ENCODE measurements at regions not wholly inside any gene's neighbourhood (a gene's known extent, or its start where the extent isn't known, plus 50 kb on each side); places are given as distances from the start of the nearest gene placed in this dataset.
A peak's percentile ranks its signal among the peaks of the same experiment; 100 is the strongest.
"Not testable (repeated sequence)": the region's sequence is repeated elsewhere in the genome, so short reads cannot be mapped to it uniquely, and the experiment has no call there.

GRCh38 chr18:27510036-27510633 is 325.0 kb upstream of the CHST9 start:
- not testable (repeated sequence) for H3K36me3 ChIP-seq (ENCODE audit: control insufficient read depth, insufficient read depth, low read length); H3K4me3 ChIP-seq (ENCODE audit: low read length); H3K4me1 ChIP-seq (ENCODE audit: control insufficient read depth, insufficient read depth, low read length); DNase-seq; H3K9me3 ChIP-seq (ENCODE audit: control insufficient read depth, low read depth, low read length); H3K27me3 ChIP-seq (ENCODE audit: control insufficient read depth, insufficient read depth, low read length); H3K27ac ChIP-seq (ENCODE audit: low read length)
- WGBS (ENCODE audit: insufficient coverage, low lambda C conversion rate): no CpG with 5 or more reads among the region's 21 CpGs

- DNase-seq: no peak
- no peak overlapping the region for H3K4me3 ChIP-seq (ENCODE audit: low read length)
- H3K27me3 ChIP-seq (ENCODE audit: control insufficient read depth, insufficient read depth, low read length): no peaks in the 10 kb centered on the region
- H3K4me1 ChIP-seq (ENCODE audit: control insufficient read depth, insufficient read depth, low read length): no peaks in the 10 kb centered on the region
- H3K36me3 ChIP-seq (ENCODE audit: control insufficient read depth, insufficient read depth, low read length): no peaks in the 10 kb centered on the region
- H3K27ac ChIP-seq (ENCODE audit: low read length): no peak overlapping the region
- peaks cover 13% of the 10 kb centered on the region for H3K9me3 ChIP-seq (ENCODE audit: control insufficient read depth, low read depth, low read length)
- WGBS (ENCODE audit: insufficient coverage, low lambda C conversion rate): no CpG with 5 or more reads among the region's 4 CpGs
These were observed 316.6 kb upstream of the CHST9 start for GRCh38 chr18:27501671-27502070.

- peaks cover 13% of the 10 kb centered on the region for H3K9me3 ChIP-seq (ENCODE audit: control insufficient read depth, low read depth, low read length)
These were observed 315.4 kb upstream of the CHST9 start for GRCh38 chr18:27500531-27500930.

DNA sequence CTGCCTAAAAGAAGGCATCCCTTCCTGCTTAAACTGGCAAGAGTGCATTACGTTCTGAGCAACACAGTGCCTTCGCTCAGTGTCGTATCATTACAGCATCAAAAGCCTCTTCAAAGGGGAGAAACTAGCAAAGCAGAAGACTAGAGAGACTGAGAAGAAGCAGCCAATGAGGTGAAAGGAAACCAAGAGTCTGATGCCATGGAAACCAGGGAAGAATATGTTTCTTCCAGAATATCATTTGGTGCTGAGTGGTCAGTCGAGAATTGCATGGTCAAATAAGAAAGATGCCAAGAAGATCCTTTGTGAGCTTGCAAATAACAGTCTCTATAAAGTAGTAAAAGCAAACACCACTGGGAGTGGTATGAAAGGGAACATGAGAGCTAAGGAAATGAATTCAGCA is 312.1 kb upstream of the CHST9 start:
- H3K27me3 ChIP-seq (ENCODE audit: control insufficient read depth, insufficient read depth, low read length): no peaks in the 10 kb centered on the region
- H3K9me3 ChIP-seq (ENCODE audit: control insufficient read depth, low read depth, low read length): no peaks in the 10 kb centered on the region
- no peak overlapping the region for H3K27ac ChIP-seq (ENCODE audit: low read length)
- H3K4me3 ChIP-seq (ENCODE audit: low read length): no peak overlapping the region
- no peaks in the 10 kb centered on the region for H3K4me1 ChIP-seq (ENCODE audit: control insufficient read depth, insufficient read depth, low read length)
- WGBS (ENCODE audit: insufficient coverage, low lambda C conversion rate): 100% methylated on average over 1 of the region's 4 CpGs
- no peak for DNase-seq
- no peaks in the 10 kb centered on the region for H3K36me3 ChIP-seq (ENCODE audit: control insufficient read depth, insufficient read depth, low read length)

More at GRCh38 chr18:27500531-27500930, 315.4 kb upstream of the CHST9 start:
- no peak overlapping the region for H3K4me3 ChIP-seq (ENCODE audit: low read length)
- H3K4me1 ChIP-seq (ENCODE audit: control insufficient read depth, insufficient read depth, low read length): no peaks in the 10 kb centered on the region
- DNase-seq: no peak
- WGBS (ENCODE audit: insufficient coverage, low lambda C conversion rate): no CpG with 5 or more reads among the region's 5 CpGs
- H3K27me3 ChIP-seq (ENCODE audit: control insufficient read depth, insufficient read depth, low read length): no peaks in the 10 kb centered on the region
- no peaks in the 10 kb centered on the region for H3K36me3 ChIP-seq (ENCODE audit: control insufficient read depth, insufficient read depth, low read length)
- no peak overlapping the region for H3K27ac ChIP-seq (ENCODE audit: low read length)

- no peaks in the 10 kb centered on the region for H3K36me3 ChIP-seq (ENCODE audit: control insufficient read depth, insufficient read depth, low read length)
- no peaks in the 10 kb centered on the region for H3K27me3 ChIP-seq (ENCODE audit: control insufficient read depth, insufficient read depth, low read length)
- no peak overlapping the region for H3K27ac ChIP-seq (ENCODE audit: low read length)
- no peaks in the 10 kb centered on the region for H3K4me1 ChIP-seq (ENCODE audit: control insufficient read depth, insufficient read depth, low read length)
- 92% methylated on average over 2 of the region's 4 CpGs for WGBS (ENCODE audit: insufficient coverage, low lambda C conversion rate)
- DNase-seq: no peak
- H3K9me3 ChIP-seq (ENCODE audit: control insufficient read depth, low read depth, low read length): no peaks in the 10 kb centered on the region
- no peak overlapping the region for H3K4me3 ChIP-seq (ENCODE audit: low read length)
These were observed 308.1 kb upstream of the CHST9 start for GRCh38 chr18:27493182-27493581.

DNA sequence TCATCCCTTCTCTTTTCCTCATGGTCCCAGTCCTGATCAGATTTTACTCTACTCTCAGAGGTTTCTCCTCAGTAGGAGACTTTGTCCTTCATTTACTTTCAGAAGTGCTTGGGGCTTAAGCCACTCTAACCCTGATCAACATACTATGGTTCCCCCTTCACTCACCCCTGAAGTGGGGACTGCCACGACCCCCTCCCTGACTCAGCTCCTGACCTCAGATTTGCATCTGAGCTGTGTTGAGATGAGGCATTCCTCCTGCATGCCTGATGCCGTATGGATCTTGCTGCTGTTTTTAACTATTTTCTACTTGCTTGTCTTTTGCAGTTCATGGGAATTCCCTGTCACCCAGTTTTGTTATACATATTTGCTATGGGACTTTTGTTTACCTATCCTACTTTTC is 306.7 kb upstream of the CHST9 start:
- no peak for DNase-seq
- 80% methylated on average over 1 of the region's 2 CpGs for WGBS (ENCODE audit: insufficient coverage, low lambda C conversion rate)
- Histone ChIP-seq H3K36me3 (ENCODE audit: control insufficient read depth, insufficient read depth, low read length) (no peaks in the 10 kb centered on the region), H3K4me3 (ENCODE audit: low read length) (no peak overlapping the region), H3K27ac (ENCODE audit: low read length) (no peak overlapping the region), H3K4me1 (ENCODE audit: control insufficient read depth, insufficient read depth, low read length) (peaks cover 6% of the 10 kb centered on the region), H3K9me3 (ENCODE audit: control insufficient read depth, low read depth, low read length) (no peaks in the 10 kb centered on the region), H3K27me3 (ENCODE audit: control insufficient read depth, insufficient read depth, low read length) (no peaks in the 10 kb centered on the region)

DNA sequence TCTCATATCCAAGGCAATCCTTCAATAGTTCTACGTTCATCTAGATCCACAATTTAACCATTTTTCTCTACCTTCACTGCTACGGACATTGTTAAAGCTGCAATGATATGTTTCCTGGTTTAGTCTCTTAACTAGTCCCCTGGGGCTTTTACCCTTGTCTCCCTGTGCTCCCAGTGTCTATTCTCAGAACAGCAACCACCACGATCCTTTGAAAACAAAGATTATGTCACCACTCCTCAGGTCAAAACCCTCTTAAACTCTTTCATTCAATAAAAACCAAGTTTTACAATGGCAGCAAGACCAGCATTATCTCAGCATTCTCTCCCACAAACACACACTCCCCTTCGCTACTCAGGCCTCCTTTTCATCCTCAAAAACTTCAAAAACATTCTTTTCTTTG is 298.2 kb upstream of the CHST9 start:
- peaks cover 12% of the 10 kb centered on the region for H3K4me1 ChIP-seq (ENCODE audit: control insufficient read depth, insufficient read depth, low read length)
- 83% methylated on average over 1 of the region's 4 CpGs for WGBS (ENCODE audit: insufficient coverage, low lambda C conversion rate)
- no peaks in the 10 kb centered on the region for H3K36me3 ChIP-seq (ENCODE audit: control insufficient read depth, insufficient read depth, low read length)
- H3K4me3 ChIP-seq (ENCODE audit: low read length): no peak overlapping the region
- H3K27me3 ChIP-seq (ENCODE audit: control insufficient read depth, insufficient read depth, low read length): no peaks in the 10 kb centered on the region
- no peak for DNase-seq
- H3K27ac ChIP-seq (ENCODE audit: low read length): no peak overlapping the region
- H3K9me3 ChIP-seq (ENCODE audit: control insufficient read depth, low read depth, low read length): no peaks in the 10 kb centered on the region

GRCh38 chr18:27478459-27478858 is 293.4 kb upstream of the CHST9 start:
- Histone ChIP-seq H3K4me1 (ENCODE audit: control insufficient read depth, insufficient read depth, low read length) (no peaks in the 10 kb centered on the region), H3K27ac (ENCODE audit: low read length) (no peak overlapping the region), H3K4me3 (ENCODE audit: low read length) (no peak overlapping the region), H3K27me3 (ENCODE audit: control insufficient read depth, insufficient read depth, low read length) (no peaks in the 10 kb centered on the region), H3K9me3 (ENCODE audit: control insufficient read depth, low read depth, low read length) (no peaks in the 10 kb centered on the region), H3K36me3 (ENCODE audit: control insufficient read depth, insufficient read depth, low read length) (no peaks in the 10 kb centered on the region)
- no peak for DNase-seq
- WGBS (ENCODE audit: insufficient coverage, low lambda C conversion rate): 0% methylated on average over 1 of the region's 1 CpG

DNA sequence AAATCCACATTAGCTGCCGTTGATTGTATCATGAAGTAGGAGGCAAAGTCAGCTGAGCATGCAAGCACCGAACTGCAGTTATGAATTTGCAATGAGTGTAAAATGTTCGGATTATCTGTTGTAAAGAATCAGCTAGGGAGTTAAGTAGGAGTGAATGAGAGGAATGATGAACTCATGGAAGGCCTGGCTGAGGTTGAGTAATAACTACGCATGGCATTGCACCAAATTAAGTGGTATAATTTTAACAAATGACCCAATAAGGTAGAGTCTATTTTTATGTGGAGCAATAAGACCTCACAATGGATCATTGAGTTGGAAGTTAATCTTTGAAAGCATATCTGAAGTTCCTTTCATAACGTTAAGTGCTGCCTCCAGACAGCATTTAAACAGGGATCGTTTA is 288.2 kb upstream of the CHST9 start:
- Histone ChIP-seq H3K4me3 (ENCODE audit: low read length) (no peak overlapping the region), H3K36me3 (ENCODE audit: control insufficient read depth, insufficient read depth, low read length) (no peaks in the 10 kb centered on the region), H3K27ac (ENCODE audit: low read length) (peak overlapping the region; percentile 24), H3K4me1 (ENCODE audit: control insufficient read depth, insufficient read depth, low read length) (peaks cover 5% of the 10 kb centered on the region), H3K27me3 (ENCODE audit: control insufficient read depth, insufficient read depth, low read length) (no peaks in the 10 kb centered on the region), H3K9me3 (ENCODE audit: control insufficient read depth, low read depth, low read length) (no peaks in the 10 kb centered on the region)
- DNase-seq: peak; percentile 34 to 65
- 67% methylated on average over 1 of the region's 6 CpGs for WGBS (ENCODE audit: insufficient coverage, low lambda C conversion rate)

DNA sequence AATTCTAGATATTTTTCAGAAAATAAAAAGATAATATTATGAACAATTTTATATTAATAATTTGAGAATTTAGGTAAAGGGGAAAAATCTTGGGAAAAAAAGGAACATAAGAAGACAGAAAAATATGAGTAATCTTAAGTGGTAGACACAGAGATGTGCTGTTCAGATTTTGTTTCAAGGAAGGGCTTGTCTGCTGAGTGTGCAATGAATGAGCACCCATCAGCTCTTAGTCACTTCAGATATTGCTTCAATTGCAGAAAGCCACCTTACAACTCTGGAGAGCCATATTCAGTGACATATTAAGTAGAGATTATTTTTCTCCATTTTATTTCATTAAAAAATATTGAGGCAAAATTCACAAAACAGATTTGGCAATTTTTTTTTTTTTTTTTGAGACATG is 282.0 kb upstream of the CHST9 start:
- H3K27ac ChIP-seq (ENCODE audit: low read length): no peak overlapping the region
- no peaks in the 10 kb centered on the region for H3K4me1 ChIP-seq (ENCODE audit: control insufficient read depth, insufficient read depth, low read length)
- H3K4me3 ChIP-seq (ENCODE audit: low read length): no peak overlapping the region
- no peaks in the 10 kb centered on the region for H3K27me3 ChIP-seq (ENCODE audit: control insufficient read depth, insufficient read depth, low read length)
- H3K36me3 ChIP-seq (ENCODE audit: control insufficient read depth, insufficient read depth, low read length): no peaks in the 10 kb centered on the region
- no peaks in the 10 kb centered on the region for H3K9me3 ChIP-seq (ENCODE audit: control insufficient read depth, low read depth, low read length)
- DNase-seq: no peak

DNA sequence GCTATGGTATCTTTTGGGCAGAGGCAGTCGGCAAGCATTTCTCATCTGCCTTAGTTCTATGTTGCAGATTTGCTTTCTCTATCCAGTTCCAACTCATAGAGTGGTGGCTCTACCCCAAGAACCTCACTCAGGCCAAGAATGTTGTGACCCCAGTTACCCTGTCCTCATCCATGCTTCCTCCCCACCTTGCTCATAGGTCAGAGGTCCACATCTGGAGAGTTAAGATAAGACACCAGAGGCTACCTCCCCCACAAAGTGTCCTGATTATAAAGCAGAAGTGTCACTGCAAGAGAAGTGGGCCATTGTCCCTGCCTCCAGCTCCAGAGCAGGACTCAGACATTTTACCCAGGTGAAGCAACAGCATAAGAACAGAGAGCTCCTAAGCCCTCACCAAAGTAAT is 276.8 kb upstream of the CHST9 start:
- Histone ChIP-seq H3K4me3 (ENCODE audit: low read length) (no peak overlapping the region), H3K27ac (ENCODE audit: low read length) (no peak overlapping the region), H3K9me3 (ENCODE audit: control insufficient read depth, low read depth, low read length) (no peaks in the 10 kb centered on the region), H3K36me3 (ENCODE audit: control insufficient read depth, insufficient read depth, low read length) (no peaks in the 10 kb centered on the region), H3K27me3 (ENCODE audit: control insufficient read depth, insufficient read depth, low read length) (no peaks in the 10 kb centered on the region), H3K4me1 (ENCODE audit: control insufficient read depth, insufficient read depth, low read length) (no peaks in the 10 kb centered on the region)
- WGBS (ENCODE audit: insufficient coverage, low lambda C conversion rate): no CpG with 5 or more reads among the region's 1 CpG
- DNase-seq: no peak
